ENCODE measurements at regions not wholly inside any gene's neighbourhood (a gene's known extent, or its start where the extent isn't known, plus 50 kb on each side); places are given as distances from the start of the nearest gene placed in this dataset.

- TF ChIP-seq CTCF (IDR thresholded peaks at IDR 0.05) (no peak), EZH2phosphoT487 (IDR thresholded peaks at IDR 0.05) (no peak)
Measured at GRCh38 chr6:137697267-137697938, 169.7 kb upstream of the TNFAIP3 start.

Data from neural progenitor cell (in vitro differentiated cells).